ENCODE measurements at regions not wholly inside any gene's neighbourhood (a gene's known extent, or its start where the extent isn't known, plus 50 kb on each side); places are given as distances from the start of the nearest gene placed in this dataset.

DNA sequence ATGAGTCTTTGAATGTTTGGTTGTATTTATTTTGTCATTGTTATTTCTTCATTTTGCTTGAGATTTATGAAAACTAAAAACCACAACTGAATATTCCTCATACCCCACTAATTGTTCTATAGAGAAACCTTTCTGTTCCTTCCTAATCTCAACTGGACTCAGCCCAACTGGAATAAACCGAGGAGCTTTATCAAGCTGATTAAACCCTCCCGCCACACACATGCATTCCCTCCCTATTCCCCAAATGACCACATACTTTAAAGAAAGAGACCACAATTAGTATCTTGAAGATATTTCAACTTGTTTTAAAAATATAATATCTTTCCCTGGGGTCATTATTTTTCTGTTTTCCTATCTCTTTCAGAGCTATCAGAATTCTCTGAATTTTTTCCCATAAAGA, 107.5 kb downstream of the OSR1 start:
- TF ChIP-seq, protein P1, sequence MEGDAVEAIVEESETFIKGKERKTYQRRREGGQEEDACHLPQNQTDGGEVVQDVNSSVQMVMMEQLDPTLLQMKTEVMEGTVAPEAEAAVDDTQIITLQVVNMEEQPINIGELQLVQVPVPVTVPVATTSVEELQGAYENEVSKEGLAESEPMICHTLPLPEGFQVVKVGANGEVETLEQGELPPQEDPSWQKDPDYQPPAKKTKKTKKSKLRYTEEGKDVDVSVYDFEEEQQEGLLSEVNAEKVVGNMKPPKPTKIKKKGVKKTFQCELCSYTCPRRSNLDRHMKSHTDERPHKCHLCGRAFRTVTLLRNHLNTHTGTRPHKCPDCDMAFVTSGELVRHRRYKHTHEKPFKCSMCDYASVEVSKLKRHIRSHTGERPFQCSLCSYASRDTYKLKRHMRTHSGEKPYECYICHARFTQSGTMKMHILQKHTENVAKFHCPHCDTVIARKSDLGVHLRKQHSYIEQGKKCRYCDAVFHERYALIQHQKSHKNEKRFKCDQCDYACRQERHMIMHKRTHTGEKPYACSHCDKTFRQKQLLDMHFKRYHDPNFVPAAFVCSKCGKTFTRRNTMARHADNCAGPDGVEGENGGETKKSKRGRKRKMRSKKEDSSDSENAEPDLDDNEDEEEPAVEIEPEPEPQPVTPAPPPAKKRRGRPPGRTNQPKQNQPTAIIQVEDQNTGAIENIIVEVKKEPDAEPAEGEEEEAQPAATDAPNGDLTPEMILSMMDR (IDR thresholded peaks at IDR 0.05), result no peak
- Histone ChIP-seq H3K36me3 (no peaks in the 10 kb centered on the region), H3K27me3 (no peaks in the 10 kb centered on the region), H3K27ac (no peak overlapping the region), H3K9me3 (no peaks in the 10 kb centered on the region), H3K4me3 (no peak overlapping the region), H3K4me1 (no peaks in the 10 kb centered on the region)
- no peak for DNase-seq
- intact Hi-C loops (cut with DNase I; ENCODE audit: low total_unique reads), result no loop called here

DNA sequence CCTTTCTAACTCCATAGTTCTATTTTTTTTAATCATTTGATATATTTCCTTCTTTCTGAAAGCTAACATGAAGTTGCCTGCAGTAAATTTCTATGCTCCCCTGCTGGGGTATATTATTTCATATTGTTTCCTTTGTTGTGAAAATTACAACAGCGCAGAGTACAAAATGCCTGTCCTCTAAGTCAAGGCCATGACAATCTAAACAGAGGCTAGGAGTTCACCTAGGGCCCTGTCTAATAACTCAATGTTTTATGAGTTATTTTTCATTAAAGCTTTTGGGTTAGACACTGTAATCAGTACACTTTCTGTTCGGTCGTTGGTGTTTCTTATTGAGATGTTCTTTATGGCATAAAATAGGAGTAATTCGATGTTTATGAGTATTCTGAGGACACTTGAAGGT, 111.2 kb downstream of the OSR1 start:
- intact Hi-C loops (cut with DNase I; ENCODE audit: low total_unique reads), result no loop called here
- no peak for DNase-seq
- TF ChIP-seq, protein P1 (IDR thresholded peaks at IDR 0.05), result no peak
- Histone ChIP-seq H3K4me1 (no peaks in the 10 kb centered on the region), H3K4me3 (no peak overlapping the region), H3K9me3 (no peaks in the 10 kb centered on the region), H3K27me3 (no peaks in the 10 kb centered on the region), H3K27ac (no peak overlapping the region), H3K36me3 (no peaks in the 10 kb centered on the region)

DNA sequence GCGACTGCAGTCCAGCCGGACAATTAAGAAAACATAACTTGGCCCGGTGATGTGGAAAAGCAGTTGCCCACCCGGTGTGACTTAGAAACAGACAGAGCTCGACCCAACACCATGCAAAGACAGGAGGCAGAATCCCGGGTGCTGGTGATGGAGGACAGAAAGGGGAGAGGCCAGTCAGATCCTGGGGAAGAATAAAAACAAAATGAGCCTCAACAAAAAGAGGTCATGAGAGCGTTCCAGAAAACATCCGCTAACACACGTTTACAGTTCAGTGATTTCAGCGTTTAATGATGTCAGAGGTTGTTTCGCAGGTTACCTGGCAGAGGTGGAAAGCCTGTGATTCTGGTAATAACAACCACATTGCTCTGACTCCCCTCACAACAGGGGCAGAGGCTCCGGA, 111.9 kb downstream of the OSR1 start:
- TF ChIP-seq, protein P1 (IDR thresholded peaks at IDR 0.05), result no peak
- H3K4me3 ChIP-seq, result no peak overlapping the region
- no peak for DNase-seq
- H3K27ac ChIP-seq, result no peak overlapping the region
- H3K27me3 ChIP-seq, result no peaks in the 10 kb centered on the region
- no peaks in the 10 kb centered on the region for H3K9me3 ChIP-seq
- intact Hi-C loops (cut with DNase I; ENCODE audit: low total_unique reads), result no loop called here
- no peaks in the 10 kb centered on the region for H3K4me1 ChIP-seq
- no peaks in the 10 kb centered on the region for H3K36me3 ChIP-seq

DNA sequence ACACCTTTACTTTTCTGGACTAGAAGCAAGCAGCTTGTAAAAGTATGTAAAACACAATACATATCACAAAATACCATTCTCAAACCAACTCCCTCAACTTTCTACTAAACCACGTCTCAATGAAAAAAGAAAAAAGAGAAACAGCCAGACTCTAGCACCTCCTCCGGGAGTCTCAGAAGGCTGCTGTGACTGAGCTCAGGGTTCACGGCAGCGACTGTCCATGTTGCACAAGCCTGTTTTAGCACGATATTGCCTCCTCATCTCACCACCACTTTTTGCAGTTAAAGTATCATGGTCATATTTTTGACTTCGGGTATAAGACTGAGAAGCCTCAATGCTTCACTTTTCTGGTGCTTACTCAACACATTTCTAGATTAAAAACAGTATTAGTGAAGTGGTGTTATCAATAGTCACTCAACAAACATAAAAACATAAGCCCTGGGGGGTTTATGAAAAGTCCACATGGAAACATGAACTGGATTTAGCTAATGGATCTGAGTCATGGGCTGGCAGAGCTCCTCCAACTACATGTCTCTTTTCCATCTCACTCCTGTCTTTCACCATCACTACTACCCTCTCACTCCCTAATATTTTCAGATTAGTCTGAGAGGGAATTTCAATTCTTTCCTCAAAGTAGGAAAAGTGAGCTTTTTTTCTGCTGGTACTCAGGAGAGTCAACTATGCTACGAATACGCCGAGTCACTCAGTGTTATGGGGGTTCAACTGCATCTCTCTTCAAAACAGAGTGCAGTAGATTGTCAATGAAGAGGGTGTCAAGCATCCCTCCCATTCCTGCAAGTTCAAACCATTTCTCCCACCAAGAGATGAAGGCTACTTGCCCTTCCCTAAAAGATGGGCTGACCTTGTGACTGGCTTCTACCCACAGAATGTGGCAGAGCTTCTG, 113.7 kb downstream of the OSR1 start:
- TF ChIP-seq, protein P1 (IDR thresholded peaks at IDR 0.05), result no peak
- Histone ChIP-seq H3K9me3 (no peaks in the 10 kb centered on the region), H3K27me3 (no peaks in the 10 kb centered on the region), H3K36me3 (no peaks in the 10 kb centered on the region), H3K27ac (no peak overlapping the region), H3K4me1 (no peaks in the 10 kb centered on the region), H3K4me3 (no peak overlapping the region)
- no peak for DNase-seq
- intact Hi-C loops (cut with DNase I; ENCODE audit: low total_unique reads), result no loop called here

GRCh38 chr2:19238440-19239060, 119.9 kb downstream of the OSR1 start:
- H3K9me3 ChIP-seq, result no peaks in the 10 kb centered on the region
- no peaks in the 10 kb centered on the region for H3K4me1 ChIP-seq
- H3K27ac ChIP-seq, result no peak overlapping the region
- no peak overlapping the region for H3K4me3 ChIP-seq
- no peaks in the 10 kb centered on the region for H3K27me3 ChIP-seq
- H3K36me3 ChIP-seq, result no peaks in the 10 kb centered on the region
- intact Hi-C loops (cut with DNase I; ENCODE audit: low total_unique reads), result no loop called here
- TF ChIP-seq, protein P1 (IDR thresholded peaks at IDR 0.05), result no peak
- no peak for DNase-seq
